ENCODE measurements at regions not wholly inside any gene's neighbourhood (a gene's known extent, or its start where the extent isn't known, plus 50 kb on each side); places are given as distances from the start of the nearest gene placed in this dataset.

- FAIRE-seq (no peak), DNase-seq (ENCODE audit: insufficient read length, low spot score) (no peak)
- no peak for TF ChIP-seq POLR2A (IDR thresholded peaks at IDR 0.05; ENCODE audit: low read depth, low read length)
These were observed 89.2 kb upstream of the BACH2 start for GRCh38 chr6:90385759-90386313.

DNA sequence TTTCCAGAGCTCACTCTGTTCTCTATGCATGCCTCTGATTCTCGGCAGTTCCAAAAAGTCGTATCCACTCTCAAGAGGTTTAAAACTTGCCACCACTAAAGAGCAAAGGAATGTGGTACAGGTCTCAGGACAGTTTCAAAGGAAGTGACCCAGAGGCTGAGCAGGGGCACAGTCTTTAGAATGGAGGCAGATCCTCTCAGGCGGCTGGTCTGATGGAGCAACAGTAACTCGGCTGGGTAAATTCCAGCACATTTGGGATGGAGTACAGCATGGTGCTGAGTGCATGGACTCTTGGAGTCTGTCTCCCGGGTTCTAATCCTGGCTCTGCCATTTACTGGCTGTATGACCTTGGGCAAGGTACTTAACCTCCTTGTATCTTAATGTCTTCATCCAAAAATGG is 88.1 kb upstream of the BACH2 start:
- DNase-seq (ENCODE audit: insufficient read length, low spot score) (no peak), FAIRE-seq (no peak)
- TF ChIP-seq POLR2A (IDR thresholded peaks at IDR 0.05; ENCODE audit: low read depth, low read length) = no peak

DNA sequence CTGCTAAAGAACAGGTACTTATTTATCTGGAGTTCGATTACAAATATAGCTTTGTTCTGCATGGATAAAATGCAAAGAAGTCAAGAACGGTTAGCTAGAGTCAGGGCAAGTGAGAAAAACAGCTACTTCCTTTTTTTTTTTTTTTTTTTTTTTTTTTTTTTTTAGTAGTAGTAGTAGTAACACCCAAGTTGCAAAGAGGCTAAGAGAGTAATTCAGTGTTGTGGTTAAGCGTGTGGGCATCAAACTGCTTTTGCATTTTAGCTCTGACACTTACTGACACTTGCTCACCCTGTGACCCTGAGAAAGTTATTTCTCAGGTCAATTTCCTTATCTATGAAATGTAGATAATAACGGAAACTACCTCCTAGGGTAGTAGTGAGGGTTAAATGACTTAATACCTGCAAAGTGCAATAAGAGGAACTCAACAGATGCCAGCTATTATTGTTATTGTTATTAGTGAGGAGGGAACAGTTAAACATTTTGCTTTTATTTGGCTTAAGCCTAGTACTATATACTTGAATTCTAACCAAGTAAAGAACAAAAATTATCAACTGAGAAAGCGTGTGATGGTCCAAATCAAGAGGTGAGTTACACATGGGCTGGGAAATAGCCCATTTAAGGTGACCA is 86.7 kb upstream of the BACH2 start:
- no peak for FAIRE-seq

GRCh38 chr6:90382760-90383159 is 86.1 kb upstream of the BACH2 start:
- DNase-seq (ENCODE audit: insufficient read length, low spot score) (no peak), FAIRE-seq (no peak)
- no peak for TF ChIP-seq POLR2A (IDR thresholded peaks at IDR 0.05; ENCODE audit: low read depth, low read length)

More for the DNA sequence above, 86.7 kb upstream of the BACH2 start:
- TF ChIP-seq POLR2A (IDR thresholded peaks at IDR 0.05; ENCODE audit: low read depth, low read length) = no peak
- no peak for DNase-seq (ENCODE audit: insufficient read length, low spot score)

- TF ChIP-seq POLR2A (IDR thresholded peaks at IDR 0.05; ENCODE audit: low read depth, low read length) = no peak
- DNase-seq (ENCODE audit: insufficient read length, low spot score) = peak; percentile 2
- FAIRE-seq = no peak
These were observed 79.2 kb upstream of the BACH2 start for GRCh38 chr6:90375681-90376439.

- no peak for TF ChIP-seq POLR2A (IDR thresholded peaks at IDR 0.05; ENCODE audit: low read depth, low read length)
- DNase-seq (ENCODE audit: insufficient read length, low spot score) (no peak), FAIRE-seq (no peak)
These were observed 77.6 kb upstream of the BACH2 start for GRCh38 chr6:90374201-90374600.

- no peak for TF ChIP-seq POLR2A (IDR thresholded peaks at IDR 0.05; ENCODE audit: low read depth, low read length)
- DNase-seq (ENCODE audit: insufficient read length, low spot score) (no peak), FAIRE-seq (no peak)
These were observed 76.2 kb upstream of the BACH2 start for GRCh38 chr6:90372885-90373284.

DNA sequence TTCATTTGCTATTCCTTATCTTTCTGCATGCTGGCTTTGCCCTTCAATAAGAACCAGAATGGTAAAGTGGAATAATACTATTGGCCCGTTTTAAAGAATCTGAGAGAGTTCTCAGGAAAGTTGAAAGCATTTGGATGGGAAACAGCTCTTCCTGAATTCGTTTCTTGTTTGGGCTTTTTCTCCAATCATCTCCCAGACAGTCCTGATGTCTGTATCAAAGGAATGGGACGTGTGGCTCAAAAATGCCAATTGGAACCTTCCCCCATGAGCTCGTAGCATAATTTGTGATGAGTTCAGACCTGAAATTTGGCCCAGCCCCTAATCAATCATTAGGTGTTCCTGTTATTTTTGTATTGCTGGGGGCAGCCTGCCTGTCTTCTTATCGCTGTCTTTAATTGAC is 75.8 kb upstream of the BACH2 start:
- TF ChIP-seq POLR2A (IDR thresholded peaks at IDR 0.05; ENCODE audit: low read depth, low read length) = no peak
- FAIRE-seq (no peak), DNase-seq (ENCODE audit: insufficient read length, low spot score) (no peak)

GRCh38 chr6:90370493-90370959 is 73.9 kb upstream of the BACH2 start:
- no peak for DNase-seq (ENCODE audit: insufficient read length, low spot score)
- no peak for FAIRE-seq
- no peak for TF ChIP-seq POLR2A (IDR thresholded peaks at IDR 0.05; ENCODE audit: low read depth, low read length)

DNA sequence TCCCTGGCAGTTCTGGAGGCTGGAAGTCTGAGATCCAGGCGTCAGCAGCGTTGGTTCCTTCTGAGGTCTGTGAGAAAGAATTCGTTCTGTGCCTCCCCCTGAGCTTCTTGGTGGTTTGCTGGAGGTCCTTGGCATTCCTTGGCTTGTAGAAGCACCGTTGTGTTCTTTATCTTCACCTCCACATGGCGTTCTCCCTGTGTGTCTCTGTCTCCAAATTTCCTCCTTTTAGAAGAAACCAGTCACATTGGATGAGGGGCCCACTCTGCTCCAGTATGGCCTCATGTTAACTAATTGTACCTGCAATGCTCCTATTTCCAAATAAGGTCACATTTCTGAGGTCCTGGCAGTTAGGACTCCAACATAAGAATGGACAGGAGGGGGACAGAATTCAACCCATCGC is 73.0 kb upstream of the BACH2 start:
- DNase-seq (ENCODE audit: insufficient read length, low spot score) (no peak), FAIRE-seq (no peak)
- TF ChIP-seq POLR2A (IDR thresholded peaks at IDR 0.05; ENCODE audit: low read depth, low read length) = no peak

DNA sequence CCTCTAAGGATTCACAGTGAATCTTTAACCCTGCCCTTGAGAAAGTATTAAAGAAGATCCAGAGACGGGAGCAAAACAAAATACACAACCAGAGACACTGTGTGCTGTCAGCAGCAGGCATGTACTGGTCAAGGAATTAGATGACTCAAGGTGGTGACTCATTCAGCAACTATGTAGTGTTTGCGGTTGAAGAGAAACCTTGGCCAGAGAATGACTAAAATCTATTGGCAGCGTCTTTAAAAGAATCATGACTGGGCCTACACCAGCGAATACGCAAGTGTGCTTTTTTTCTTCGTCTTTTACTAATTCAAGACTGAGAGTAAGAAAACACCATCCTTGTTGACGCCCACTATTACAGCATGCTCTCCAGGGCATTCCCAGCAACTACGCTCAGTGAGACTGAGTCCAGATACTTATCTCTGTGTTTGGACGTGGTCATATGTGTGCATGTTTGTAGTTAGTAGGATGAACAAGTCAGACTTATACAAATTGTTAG is 72.4 kb upstream of the BACH2 start:
- TF ChIP-seq POLR2A (IDR thresholded peaks at IDR 0.05; ENCODE audit: low read depth, low read length) = no peak
- DNase-seq (ENCODE audit: insufficient read length, low spot score) (peak; percentile 35), FAIRE-seq (peak; percentile 96)

DNA sequence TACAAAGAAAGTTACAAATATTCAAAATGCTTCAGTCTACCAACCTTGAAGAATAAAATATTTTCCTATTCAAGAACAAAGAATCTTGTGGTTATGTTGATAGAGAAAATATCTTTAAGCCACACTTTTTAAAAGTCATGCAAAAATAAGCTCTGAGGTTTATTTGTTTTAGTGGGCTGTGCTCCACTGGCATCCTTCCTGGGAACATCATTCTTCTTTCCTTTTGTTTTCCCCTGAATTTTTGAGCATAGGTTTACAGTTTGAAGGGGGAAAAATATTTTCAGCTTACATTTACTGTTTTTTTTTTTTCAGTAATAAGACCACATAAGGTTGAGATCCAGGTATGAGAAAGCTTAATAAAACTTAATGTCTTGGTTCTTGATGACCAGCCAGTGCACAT is 72.0 kb upstream of the BACH2 start:
- FAIRE-seq (no peak), DNase-seq (ENCODE audit: insufficient read length, low spot score) (no peak)
- TF ChIP-seq POLR2A (IDR thresholded peaks at IDR 0.05; ENCODE audit: low read depth, low read length) = no peak

- no peak for FAIRE-seq
These were observed 71.4 kb upstream of the BACH2 start for GRCh38 chr6:90368001-90368400.

DNA sequence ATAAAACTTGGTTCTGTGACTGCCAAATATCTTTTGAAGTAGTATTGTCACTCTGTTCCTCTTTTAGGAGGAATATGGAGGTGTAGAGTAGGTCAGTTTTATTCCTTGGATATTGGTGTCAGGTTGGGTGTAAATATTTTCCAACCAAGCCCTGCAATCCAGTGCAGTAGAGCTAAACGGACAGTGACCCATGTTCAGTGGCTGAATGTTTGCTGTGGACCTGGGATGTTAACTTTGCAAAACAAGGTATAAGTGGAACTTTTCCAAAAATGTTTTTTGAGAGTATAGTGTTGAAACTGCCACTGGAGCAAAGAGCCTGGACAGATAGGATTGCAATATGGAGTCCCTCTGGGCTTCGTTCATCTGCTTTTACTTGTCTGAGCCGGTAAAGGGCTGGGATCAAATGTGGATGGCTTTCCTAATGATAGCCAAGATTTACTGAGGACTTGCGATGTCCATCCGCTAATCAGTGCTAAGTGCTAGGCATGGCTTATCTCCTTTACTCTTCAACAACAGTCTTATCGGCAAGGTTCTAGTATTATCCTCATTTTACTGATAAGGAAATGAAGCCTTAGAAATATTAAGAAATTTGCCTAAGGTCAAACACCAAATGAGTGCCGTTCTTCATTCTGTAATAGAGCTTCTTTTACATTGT is 69.0 kb upstream of the BACH2 start:
- DNase-seq (ENCODE audit: insufficient read length, low spot score) = no peak
- FAIRE-seq = no peak
- no peak for TF ChIP-seq POLR2A (IDR thresholded peaks at IDR 0.05; ENCODE audit: low read depth, low read length)

More at GRCh38 chr6:90368001-90368400, 71.4 kb upstream of the BACH2 start:
- TF ChIP-seq POLR2A (IDR thresholded peaks at IDR 0.05; ENCODE audit: low read depth, low read length) = no peak
- no peak for DNase-seq (ENCODE audit: insufficient read length, low spot score)

Data from H54 (cell line).